ENCODE measurements at regions not wholly inside any gene's neighbourhood (a gene's known extent, or its start where the extent isn't known, plus 50 kb on each side); places are given as distances from the start of the nearest gene placed in this dataset.
"Not testable (repeated sequence)": the region's sequence is repeated elsewhere in the genome, so short reads cannot be mapped to it uniquely, and the experiment has no call there.

- DNase-seq (ENCODE audit: low read depth), result no peak
Observed at GRCh38 chr18:49693717-49694005, 119.7 kb downstream of the ACAA2 start.

GRCh38 chr18:49692906-49693716 lies 120.2 kb downstream of the ACAA2 start:
- DNase-seq (ENCODE audit: low read depth), result no peak

- peak; percentile 92 for DNase-seq (ENCODE audit: low read depth)
Observed at GRCh38 chr18:49691177-49691608, 122.1 kb downstream of the ACAA2 start.

GRCh38 chr18:49690312-49690711 lies 123.0 kb downstream of the ACAA2 start:
- DNase-seq (ENCODE audit: low read depth), result peak; percentile 88

GRCh38 chr18:49685231-49685942 lies 123.5 kb downstream of the LIPG start:
- DNase-seq (ENCODE audit: low read depth), result no peak

- not testable (repeated sequence) for DNase-seq (ENCODE audit: low read depth)
Observed at GRCh38 chr18:49682803-49683190, 120.9 kb downstream of the LIPG start.

- no peak for DNase-seq (ENCODE audit: low read depth)
Observed at GRCh38 chr18:49682173-49682802, 120.4 kb downstream of the LIPG start.

- no peak for DNase-seq (ENCODE audit: low read depth)
Observed at GRCh38 chr18:49681387-49681786, 119.5 kb downstream of the LIPG start.

GRCh38 chr18:49678440-49678839 lies 116.6 kb downstream of the LIPG start:
- no peak for DNase-seq (ENCODE audit: low read depth)

- DNase-seq (ENCODE audit: low read depth), result no peak
Observed at GRCh38 chr18:49677762-49678413, 116.0 kb downstream of the LIPG start.

GRCh38 chr18:49677081-49677480 lies 115.2 kb downstream of the LIPG start:
- no peak for DNase-seq (ENCODE audit: low read depth)

GRCh38 chr18:49673281-49673680 lies 111.4 kb downstream of the LIPG start:
- DNase-seq (ENCODE audit: low read depth), result no peak

- no peak for DNase-seq (ENCODE audit: low read depth)
Observed at GRCh38 chr18:49672853-49673252, 111.0 kb downstream of the LIPG start.

GRCh38 chr18:49669403-49669802 lies 107.5 kb downstream of the LIPG start:
- DNase-seq (ENCODE audit: low read depth), result no peak

- DNase-seq (ENCODE audit: low read depth), result no peak
Observed at GRCh38 chr18:49668574-49669275, 106.9 kb downstream of the LIPG start.

GRCh38 chr18:49667462-49667861 lies 105.6 kb downstream of the LIPG start:
- DNase-seq (ENCODE audit: low read depth), result no peak

GRCh38 chr18:49666045-49666775 lies 104.4 kb downstream of the LIPG start:
- no peak for DNase-seq (ENCODE audit: low read depth)

- no peak for DNase-seq (ENCODE audit: low read depth)
Observed at GRCh38 chr18:49663899-49664890, 102.3 kb downstream of the LIPG start.

GRCh38 chr18:49662506-49662905 lies 100.6 kb downstream of the LIPG start:
- no peak for DNase-seq (ENCODE audit: low read depth)

- DNase-seq (ENCODE audit: low read depth), result no peak
Observed at GRCh38 chr18:49658823-49659404, 97.1 kb downstream of the LIPG start.
